ENCODE measurements at regions not wholly inside any gene's neighbourhood (a gene's known extent, or its start where the extent isn't known, plus 50 kb on each side); places are given as distances from the start of the nearest gene placed in this dataset.

- DNase-seq = no peak
- TF ChIP-seq CTCF (IDR thresholded peaks at IDR 0.05) = no peak
- H3K27me3 ChIP-seq = no peaks in the 10 kb centered on the region
- H3K36me3 ChIP-seq = no peaks in the 10 kb centered on the region
- no peak overlapping the region for H3K4me3 ChIP-seq
- no peaks in the 10 kb centered on the region for H3K9me3 ChIP-seq
- WGBS, 2 donors = 42 to 60% methylated on average over 1 of the region's 1 CpG
- no peaks in the 10 kb centered on the region for H3K4me1 ChIP-seq
- ATAC-seq = no peak
- intact Hi-C loops (cut with DNase I) = no loop called here
- no peak overlapping the region for H3K27ac ChIP-seq
These were observed 284.1 kb upstream of the NPSR1 start for GRCh38 chr7:34373940-34374339.

- Histone ChIP-seq H3K27me3 (no peaks in the 10 kb centered on the region), H3K27ac (no peak overlapping the region), H3K4me1 (no peaks in the 10 kb centered on the region), H3K4me3 (no peak overlapping the region), H3K36me3 (no peaks in the 10 kb centered on the region), H3K9me3 (peaks cover 0 to 22% (median 10%) of the 10 kb centered on the region in 11 donors)
- no peak for TF ChIP-seq CTCF (IDR thresholded peaks at IDR 0.05)
- DNase-seq (no peak), ATAC-seq (no peak)
- intact Hi-C loops (cut with DNase I) = no loop called here
- 83 to 84% methylated on average over 4 of the region's 4 CpGs for WGBS, 2 donors
These were observed 275.7 kb upstream of the NPSR1 start for GRCh38 chr7:34382166-34382893.

- Histone ChIP-seq H3K4me3 (no peak overlapping the region), H3K4me1 (no peaks in the 10 kb centered on the region), H3K9me3 (peaks cover 0 to 22% (median 10%) of the 10 kb centered on the region in 11 donors), H3K27ac (no peak overlapping the region), H3K36me3 (no peaks in the 10 kb centered on the region), H3K27me3 (no peaks in the 10 kb centered on the region)
- DNase-seq = no peak
- ATAC-seq = no peak
- intact Hi-C loops (cut with DNase I) = no loop called here
- no peak for TF ChIP-seq CTCF (IDR thresholded peaks at IDR 0.05)
- WGBS, 2 donors = 25% methylated on average over 1 of the region's 1 CpG
These were observed 272.6 kb upstream of the NPSR1 start for GRCh38 chr7:34385384-34385783.

GRCh38 chr7:34389332-34390078 lies 268.5 kb upstream of the NPSR1 start:
- Histone ChIP-seq H3K27me3 (no peaks in the 10 kb centered on the region), H3K4me1 (no peaks in the 10 kb centered on the region), H3K9me3 (no peaks in the 10 kb centered on the region), H3K27ac (no peak overlapping the region), H3K4me3 (no peak overlapping the region), H3K36me3 (no peaks in the 10 kb centered on the region)
- intact Hi-C loops (cut with DNase I) = no loop called here
- ATAC-seq (no peak), DNase-seq (no peak)
- WGBS, 2 donors = 88% methylated on average over 7 of the region's 7 CpGs
- no peak for TF ChIP-seq CTCF (IDR thresholded peaks at IDR 0.05)

All from heart right ventricle (tissue), 16 donors.